D721Med (cell line): ENCODE measurements at regions not wholly inside any gene's neighbourhood (a gene's known extent, or its start where the extent isn't known, plus 50 kb on each side); places are given as distances from the start of the nearest gene placed in this dataset.

Source experiments
- DNase-seq: peaks from one replicate; pipeline ENCODE4 v3.0.0; 2011; ENCODE audit warnings: low spot score; ENCODE audit not compliant: insufficient read length
- FAIRE-seq: peaks from 2 replicates; lab custom pipeline; 2011; peaks lifted over from hg19 to GRCh38; lab: Jason Lieb, UNC
- TF ChIP-seq, protein P1 (sequence below): IDR thresholded peaks from 2 replicates; pipeline ENCODE4 v1.5.1; 2012; ENCODE audit warnings: mild to moderate bottlenecking, control low read depth; ENCODE audit not compliant: insufficient read depth; ENCODE audit errors: missing control alignments

DNA sequence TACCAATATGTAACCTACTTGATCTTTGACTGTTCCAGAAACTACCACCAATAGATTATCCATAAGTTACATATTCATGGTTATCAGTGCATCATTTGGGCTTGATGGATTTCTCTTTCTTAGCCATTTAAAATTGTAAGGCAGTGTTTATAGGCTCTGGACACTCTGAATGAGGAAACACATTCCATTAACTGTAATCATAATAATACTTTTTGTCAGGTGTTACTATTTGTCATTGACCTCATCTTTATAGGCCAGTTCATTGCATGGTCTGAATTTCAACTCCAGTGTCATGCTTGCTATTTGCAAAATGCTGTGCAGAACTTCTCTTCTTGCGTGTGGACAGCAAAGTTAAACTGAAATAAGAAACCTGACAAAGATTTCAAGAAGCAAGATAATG is 1340.2 kb upstream of the ZEB2 start:
- DNase-seq (no peak), FAIRE-seq (peak; percentile 21)
- TF ChIP-seq, protein P1, sequence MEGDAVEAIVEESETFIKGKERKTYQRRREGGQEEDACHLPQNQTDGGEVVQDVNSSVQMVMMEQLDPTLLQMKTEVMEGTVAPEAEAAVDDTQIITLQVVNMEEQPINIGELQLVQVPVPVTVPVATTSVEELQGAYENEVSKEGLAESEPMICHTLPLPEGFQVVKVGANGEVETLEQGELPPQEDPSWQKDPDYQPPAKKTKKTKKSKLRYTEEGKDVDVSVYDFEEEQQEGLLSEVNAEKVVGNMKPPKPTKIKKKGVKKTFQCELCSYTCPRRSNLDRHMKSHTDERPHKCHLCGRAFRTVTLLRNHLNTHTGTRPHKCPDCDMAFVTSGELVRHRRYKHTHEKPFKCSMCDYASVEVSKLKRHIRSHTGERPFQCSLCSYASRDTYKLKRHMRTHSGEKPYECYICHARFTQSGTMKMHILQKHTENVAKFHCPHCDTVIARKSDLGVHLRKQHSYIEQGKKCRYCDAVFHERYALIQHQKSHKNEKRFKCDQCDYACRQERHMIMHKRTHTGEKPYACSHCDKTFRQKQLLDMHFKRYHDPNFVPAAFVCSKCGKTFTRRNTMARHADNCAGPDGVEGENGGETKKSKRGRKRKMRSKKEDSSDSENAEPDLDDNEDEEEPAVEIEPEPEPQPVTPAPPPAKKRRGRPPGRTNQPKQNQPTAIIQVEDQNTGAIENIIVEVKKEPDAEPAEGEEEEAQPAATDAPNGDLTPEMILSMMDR = no peak

DNA sequence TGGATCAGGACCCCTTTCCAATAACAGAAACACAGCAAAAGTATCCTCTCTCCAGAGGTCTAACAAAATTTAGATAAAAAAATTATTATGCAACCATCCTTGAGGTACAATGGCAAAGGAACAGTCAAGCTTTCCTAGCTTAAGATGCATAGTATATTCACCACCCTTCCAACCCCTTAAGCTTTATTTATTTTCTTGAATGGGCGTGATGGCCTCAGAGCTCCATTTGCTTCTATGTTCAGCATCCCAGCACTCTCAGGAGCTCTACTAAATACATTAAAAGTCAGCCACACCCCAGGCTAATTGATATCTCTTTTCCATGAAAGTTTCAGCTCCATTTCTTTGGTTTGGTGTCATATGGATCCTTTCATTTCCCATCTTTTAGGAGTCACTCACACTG is 1335.2 kb upstream of the ZEB2 start:
- DNase-seq = no peak
- TF ChIP-seq, protein P1 = no peak
- FAIRE-seq = no peak

DNA sequence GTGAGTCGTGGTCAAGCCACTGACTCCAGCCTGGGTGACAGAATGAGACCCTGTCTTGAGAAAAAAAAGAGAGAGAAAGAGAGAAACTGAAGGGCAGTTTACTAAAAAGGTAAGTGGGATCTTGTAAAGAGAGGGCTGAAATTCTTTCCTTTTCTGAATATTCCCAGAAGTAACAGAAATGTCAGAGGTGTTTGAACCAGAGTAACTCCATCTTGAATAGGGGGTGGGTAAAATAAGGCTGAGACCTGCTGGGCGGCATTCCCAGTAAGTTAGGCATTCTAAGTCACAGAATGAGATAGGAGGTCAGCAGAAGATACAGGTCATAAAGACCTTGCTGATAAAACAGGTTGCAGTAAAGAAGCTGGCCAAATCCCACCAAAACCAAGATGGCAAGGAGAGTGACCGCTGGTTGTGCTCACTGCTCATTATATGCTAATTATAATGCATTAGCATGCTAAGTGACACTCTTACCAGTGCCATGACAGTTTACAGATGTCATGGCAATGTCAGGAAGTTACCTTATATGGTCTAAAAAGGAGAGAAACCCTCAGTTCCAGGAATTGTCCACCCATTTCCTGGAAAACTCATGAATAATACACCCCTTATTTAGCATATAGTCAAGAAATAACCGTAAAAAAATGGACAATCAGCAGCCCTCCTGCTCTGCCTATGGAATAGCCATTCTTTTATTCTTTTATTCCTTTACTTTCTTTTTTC is 1334.3 kb upstream of the ZEB2 start:
- no peak for DNase-seq
- TF ChIP-seq, protein P1 = no peak
- no peak for FAIRE-seq

DNA sequence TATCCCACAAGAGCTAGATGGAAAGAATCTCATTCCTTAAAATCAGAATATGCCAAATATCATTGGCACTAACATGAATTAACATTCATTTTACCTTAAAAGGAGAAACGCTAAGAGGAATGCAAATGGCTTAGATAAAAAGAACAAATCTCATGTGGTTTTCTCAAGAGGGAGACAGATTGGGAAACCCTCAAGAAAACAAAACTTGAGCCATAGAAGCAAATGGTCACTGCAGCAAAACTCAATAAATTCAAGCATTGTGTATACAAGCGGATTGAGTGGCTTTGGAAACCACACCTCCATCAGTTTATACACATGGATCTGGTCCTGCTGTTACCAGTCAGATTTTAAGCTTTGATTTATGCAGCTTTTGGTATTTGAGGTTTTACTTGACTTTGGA is 1331.8 kb upstream of the ZEB2 start:
- DNase-seq = no peak
- FAIRE-seq = no peak

DNA sequence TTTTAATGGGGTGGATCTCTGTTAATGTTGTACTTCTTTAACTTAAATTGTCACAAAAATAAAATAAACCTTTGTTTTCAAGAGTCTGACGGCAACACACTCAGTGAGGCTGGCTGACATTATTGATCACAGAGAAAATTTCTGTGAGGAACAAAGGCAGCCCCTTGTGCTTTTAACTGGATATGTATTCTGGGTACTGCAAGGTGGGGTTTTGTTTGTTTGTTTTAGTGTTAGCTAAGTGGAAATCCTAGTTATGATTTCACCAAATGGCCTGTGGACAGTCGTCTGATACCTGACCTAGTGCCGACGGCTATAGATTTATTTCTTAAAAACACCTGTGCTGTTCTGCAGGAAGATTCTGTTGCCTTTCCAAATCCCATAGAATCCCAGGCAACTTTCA is 1329.5 kb upstream of the ZEB2 start:
- no peak for FAIRE-seq
- no peak for DNase-seq
- TF ChIP-seq, protein P1 = no peak

More for the DNA sequence above, 1331.8 kb upstream of the ZEB2 start:
- TF ChIP-seq, protein P1 = no peak

DNA sequence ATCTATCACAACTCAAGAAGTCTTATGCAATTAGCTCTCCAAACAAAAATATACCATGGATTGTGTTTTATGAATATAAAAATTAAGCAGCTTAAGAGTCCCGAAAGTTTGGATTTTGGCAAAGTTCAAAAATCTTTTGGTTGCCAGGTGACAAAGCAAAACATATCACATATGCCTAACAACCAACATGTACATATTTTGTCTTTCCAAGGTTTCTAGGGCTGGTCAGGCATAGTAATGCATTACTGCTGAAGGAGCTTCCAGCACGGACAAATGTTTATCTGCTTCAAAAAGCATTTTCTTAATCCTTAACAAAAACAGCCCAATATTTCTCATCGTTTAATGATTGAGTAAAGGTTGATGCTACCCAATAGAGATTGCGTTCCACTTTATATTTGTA is 1327.1 kb upstream of the ZEB2 start:
- DNase-seq (no peak), FAIRE-seq (no peak)
- TF ChIP-seq, protein P1 = no peak

DNA sequence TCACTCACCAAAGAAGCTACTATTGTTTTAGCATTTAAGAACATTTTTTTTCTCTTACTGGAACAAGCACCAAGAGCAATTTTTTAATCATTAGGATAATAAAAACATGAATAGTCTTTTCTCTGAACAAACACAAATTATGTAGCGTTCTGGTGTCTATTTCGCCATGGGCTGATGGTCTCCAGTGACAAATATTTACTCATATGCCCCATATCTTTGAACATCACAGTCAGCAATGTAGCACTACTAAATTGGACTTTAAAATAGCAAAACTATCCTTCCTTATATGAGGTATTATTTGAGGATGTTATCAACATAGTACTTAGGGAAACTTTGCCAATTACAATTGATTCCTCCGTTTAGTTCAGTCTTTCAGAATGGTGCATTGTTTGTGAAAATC is 1326.0 kb upstream of the ZEB2 start:
- TF ChIP-seq, protein P1 = no peak
- DNase-seq = no peak
- no peak for FAIRE-seq
